Natural killer cell (primary cell): ENCODE measurements at regions not wholly inside any gene's neighbourhood (a gene's known extent, or its start where the extent isn't known, plus 50 kb on each side); places are given as distances from the start of the nearest gene placed in this dataset.

ENCODE experiments used
- ATAC-seq, 3 donors: fragments of 150-1000 bp in 2 of 3; fragments of 200-7000 bp in 1 of 3; cut with Tn5 transposase; 1 replicate in 1 of 3; 2 replicates in 2 of 3; pipeline ENCODE4 v1.10.0; 2021; ENCODE audit warnings: mild to moderate bottlenecking in 2 of 3, moderate library complexity in 2 of 3
- DNase-seq, 2 donors: peaks; one replicate each; pipeline versions ENCODE4 v3.0.0 to v3.0.0-alpha.2; 2013 to 2021; ENCODE audit warnings: mixed read lengths in 1 of 2
- H3K27ac ChIP-seq: one replicate; pipeline ENCODE4 v1.5.1; 2013; ENCODE audit warnings: mild to moderate bottlenecking, low read length
- H3K27me3 ChIP-seq: one replicate; pipeline ENCODE4 v1.6.1; 2013; ENCODE audit warnings: low read length; ENCODE audit not compliant: control insufficient read depth, insufficient read depth
- H3K36me3 ChIP-seq: one replicate; pipeline ENCODE4 v1.6.1; 2013; ENCODE audit warnings: low read length; ENCODE audit not compliant: control insufficient read depth, insufficient read depth
- H3K4me1 ChIP-seq: one replicate; pipeline ENCODE4 v1.6.1; 2013; ENCODE audit warnings: low read length; ENCODE audit not compliant: control insufficient read depth, insufficient read depth
- H3K4me3 ChIP-seq: one replicate; pipeline ENCODE4 v1.5.1; 2013; ENCODE audit warnings: low read length
- H3K9me3 ChIP-seq: one replicate; pipeline ENCODE4 v1.6.1; 2013; ENCODE audit warnings: low read length; ENCODE audit not compliant: control insufficient read depth, insufficient read depth
- H3K27ac Mint-ChIP-seq, 2 donors: one replicate each; pipeline ENCODE4 v1.8.0; 2022; ENCODE audit warnings: mild to moderate bottlenecking in 2 of 2, mixed read lengths in 2 of 2, moderate library complexity in 1 of 2
- H3K27me3 Mint-ChIP-seq, 2 donors: one replicate each; pipeline ENCODE4 v1.8.0; 2022; ENCODE audit warnings: low read depth in 2 of 2, mixed read lengths in 2 of 2
- H3K36me3 Mint-ChIP-seq: one replicate; pipeline ENCODE4 v1.8.0; 2022; ENCODE audit warnings: mixed read lengths
- H3K4me1 Mint-ChIP-seq, 2 donors: one replicate each; pipeline ENCODE4 v1.8.0; 2022; ENCODE audit warnings: mixed read lengths in 2 of 2
- H3K4me3 Mint-ChIP-seq: one replicate; pipeline ENCODE4 v1.8.0; 2022; ENCODE audit warnings: mild to moderate bottlenecking, moderate library complexity, mixed read lengths
- H3K9me3 Mint-ChIP-seq, 2 donors: one replicate each; pipeline ENCODE4 v1.8.0; 2022; ENCODE audit warnings: mixed read lengths in 2 of 2
- CTCF ChIP-seq: fragments of 200-600 bp; IDR thresholded peaks from one replicate; pipeline ENCODE4 v1.8.0; 2022; ENCODE audit warnings: antibody characterized with exemption
- WGBS: methylation state at CpG from one replicate; pipeline ENCODE4 v1.1.7; 2013; ENCODE audit warnings: missing lambda C conversion rate; ENCODE audit not compliant: insufficient coverage; 5-methylcytosine and 5-hydroxymethylcytosine counted together
- intact Hi-C: fragments of 100-400 bp; cut with micrococcal nuclease; formaldehyde crosslinking; loops from one replicate; pipeline ENCODE4 v1.14.2; 2022

- Histone ChIP-seq H3K27ac (no peak overlapping the region), H3K27me3 (peaks cover 4% of the 10 kb centered on the region), H3K36me3 (no peaks in the 10 kb centered on the region), H3K4me1 (no peaks in the 10 kb centered on the region), H3K4me3 (no peak overlapping the region), H3K9me3 (no peaks in the 10 kb centered on the region)
- intact Hi-C loops = no loop called here
- DNase-seq (no peak), ATAC-seq (no peak)
- 91% methylated on average over 3 of the region's 3 CpGs for WGBS
- H3K27me3 Mint-ChIP-seq = peaks cover 32 to 48% of the 10 kb centered on the region in 2 donors
- no peak overlapping the region for H3K27ac Mint-ChIP-seq
- no peak for TF ChIP-seq CTCF
- H3K4me1 Mint-ChIP-seq = no peaks in the 10 kb centered on the region
- H3K36me3 Mint-ChIP-seq = peaks cover 8% of the 10 kb centered on the region
- no peak overlapping the region for H3K4me3 Mint-ChIP-seq
- H3K9me3 Mint-ChIP-seq = no peaks in the 10 kb centered on the region
Measured at GRCh38 chr1:168893359-168893801, 164.4 kb upstream of the DPT start.

GRCh38 chr1:168894397-168894903 lies 165.4 kb upstream of the DPT start:
- no peak for TF ChIP-seq CTCF
- Mint-ChIP-seq H3K9me3 (no peaks in the 10 kb centered on the region), H3K4me1 (no peaks in the 10 kb centered on the region), H3K36me3 (peaks cover 4% of the 10 kb centered on the region), H3K4me3 (no peak overlapping the region), H3K27me3 (peaks cover 29 to 56% of the 10 kb centered on the region in 2 donors), H3K27ac (no peak overlapping the region)
- H3K27me3 ChIP-seq = peaks cover 4% of the 10 kb centered on the region
- ATAC-seq (no peak), DNase-seq (no peak)
- no peak overlapping the region for H3K4me3 ChIP-seq
- H3K9me3 ChIP-seq = no peaks in the 10 kb centered on the region
- no peaks in the 10 kb centered on the region for H3K36me3 ChIP-seq
- no peaks in the 10 kb centered on the region for H3K4me1 ChIP-seq
- WGBS = 88% methylated on average over 3 of the region's 4 CpGs
- H3K27ac ChIP-seq = no peak overlapping the region
- intact Hi-C loops = no loop called here

- Histone ChIP-seq H3K9me3 (no peaks in the 10 kb centered on the region), H3K27me3 (peaks cover 4% of the 10 kb centered on the region), H3K27ac (no peak overlapping the region), H3K4me1 (no peaks in the 10 kb centered on the region), H3K4me3 (no peak overlapping the region), H3K36me3 (no peaks in the 10 kb centered on the region)
- Mint-ChIP-seq H3K4me1 (no peaks in the 10 kb centered on the region), H3K36me3 (no peaks in the 10 kb centered on the region), H3K4me3 (no peak overlapping the region), H3K9me3 (no peaks in the 10 kb centered on the region), H3K27me3 (peaks cover 34 to 80% of the 10 kb centered on the region in 2 donors), H3K27ac (no peak overlapping the region)
- TF ChIP-seq CTCF = no peak
- ATAC-seq (no peak), DNase-seq (no peak)
- 84% methylated on average over 2 of the region's 2 CpGs for WGBS
- intact Hi-C loops = no loop called here
Measured at GRCh38 chr1:168897249-168897648, 168.2 kb upstream of the DPT start.

GRCh38 chr1:168903237-168903830 lies 174.3 kb upstream of the DPT start:
- no peak for TF ChIP-seq CTCF
- DNase-seq = no peak
- no peak for ATAC-seq
- no peak overlapping the region for H3K4me3 Mint-ChIP-seq
- peaks cover 17 to 65% of the 10 kb centered on the region in 2 donors for H3K27me3 Mint-ChIP-seq
- Histone ChIP-seq H3K27me3 (no peaks in the 10 kb centered on the region), H3K9me3 (no peaks in the 10 kb centered on the region), H3K4me1 (no peaks in the 10 kb centered on the region), H3K36me3 (no peaks in the 10 kb centered on the region), H3K27ac (no peak overlapping the region), H3K4me3 (no peak overlapping the region)
- 87% methylated on average over 2 of the region's 2 CpGs for WGBS
- no peak overlapping the region for H3K27ac Mint-ChIP-seq
- no peaks in the 10 kb centered on the region for H3K9me3 Mint-ChIP-seq
- H3K36me3 Mint-ChIP-seq = no peaks in the 10 kb centered on the region
- peaks cover 0 to 5% of the 10 kb centered on the region in 2 donors for H3K4me1 Mint-ChIP-seq
- intact Hi-C loops = no loop called here
